Amniotic epithelial cell (primary cell): ENCODE measurements at regions not wholly inside any gene's neighbourhood (a gene's known extent, or its start where the extent isn't known, plus 50 kb on each side); places are given as distances from the start of the nearest gene placed in this dataset.

Source experiments
- DNase-seq: peaks from one replicate; pipeline ENCODE4 v3.0.0-alpha.2; 2010; ENCODE audit warnings: low read depth

GRCh38 chr18:38321262-38321661 lies 755.7 kb upstream of the CELF4 start:
- DNase-seq, result no peak

- DNase-seq, result no peak
Observed at GRCh38 chr18:38318416-38318815, 752.8 kb upstream of the CELF4 start.

- DNase-seq, result no peak
Observed at GRCh38 chr18:38313831-38314230, 748.2 kb upstream of the CELF4 start.

- DNase-seq, result no peak
Observed at GRCh38 chr18:38312532-38312931, 746.9 kb upstream of the CELF4 start.

- DNase-seq, result no peak
Observed at GRCh38 chr18:38310936-38311335, 745.3 kb upstream of the CELF4 start.

- DNase-seq, result no peak
Observed at GRCh38 chr18:38307914-38308313, 742.3 kb upstream of the CELF4 start.

- DNase-seq, result no peak
Observed at GRCh38 chr18:38305961-38306360, 740.4 kb upstream of the CELF4 start.

- DNase-seq, result no peak
Observed at GRCh38 chr18:38301621-38302020, 736.0 kb upstream of the CELF4 start.

GRCh38 chr18:38297910-38298309 lies 732.3 kb upstream of the CELF4 start:
- no peak for DNase-seq

GRCh38 chr18:38290229-38290628 lies 724.6 kb upstream of the CELF4 start:
- no peak for DNase-seq

- no peak for DNase-seq
Observed at GRCh38 chr18:38284972-38285371, 719.4 kb upstream of the CELF4 start.

- DNase-seq, result no peak
Observed at GRCh38 chr18:38263066-38263465, 697.5 kb upstream of the CELF4 start.

- no peak for DNase-seq
Observed at GRCh38 chr18:38262661-38263060, 697.1 kb upstream of the CELF4 start.

- DNase-seq, result no peak
Observed at GRCh38 chr18:38257661-38258060, 692.1 kb upstream of the CELF4 start.

- DNase-seq, result no peak
Observed at GRCh38 chr18:38256366-38256765, 690.8 kb upstream of the CELF4 start.

- DNase-seq, result no peak
Observed at GRCh38 chr18:38250971-38251370, 685.4 kb upstream of the CELF4 start.

GRCh38 chr18:38244480-38244879 lies 678.9 kb upstream of the CELF4 start:
- no peak for DNase-seq

GRCh38 chr18:38243291-38243690 lies 677.7 kb upstream of the CELF4 start:
- no peak for DNase-seq

GRCh38 chr18:38241736-38242135 lies 676.1 kb upstream of the CELF4 start:
- no peak for DNase-seq

GRCh38 chr18:38241216-38241615 lies 675.6 kb upstream of the CELF4 start:
- no peak for DNase-seq

- no peak for DNase-seq
Observed at GRCh38 chr18:38239606-38240005, 674.0 kb upstream of the CELF4 start.

GRCh38 chr18:38237796-38238195 lies 672.2 kb upstream of the CELF4 start:
- DNase-seq, result no peak

- DNase-seq, result no peak
Observed at GRCh38 chr18:38221476-38222100, 656.0 kb upstream of the CELF4 start.

GRCh38 chr18:38198956-38199355 lies 633.4 kb upstream of the CELF4 start:
- DNase-seq, result no peak

GRCh38 chr18:38198526-38198925 lies 632.9 kb upstream of the CELF4 start:
- no peak for DNase-seq
